ENCODE measurements at regions not wholly inside any gene's neighbourhood (a gene's known extent, or its start where the extent isn't known, plus 50 kb on each side); places are given as distances from the start of the nearest gene placed in this dataset.

GRCh38 chr7:12069757-12070156, 141.3 kb upstream of the TMEM106B start:
- no peak overlapping the region for H3K9ac ChIP-seq (ENCODE audit: low read depth, low read length)
- H3K4me2 ChIP-seq (ENCODE audit: low read depth, low read length) = no peak overlapping the region
- no peak overlapping the region for H2AK9ac ChIP-seq (replicated peaks; ENCODE audit: low read depth, low read length, poor library complexity)
- H3K27me3 ChIP-seq (ENCODE audit: control insufficient read depth, insufficient read depth, low read length) = no peaks in the 10 kb centered on the region
- no peak overlapping the region for H2AK5ac ChIP-seq (ENCODE audit: low read depth, low read length)
- DNase-seq (no peak), ATAC-seq (ENCODE audit: low read depth) (no peak)
- H3K4me3 ChIP-seq (ENCODE audit: insufficient read depth, low read depth, low read length) = no peak overlapping the region
- no peak overlapping the region for H4K5ac ChIP-seq (ENCODE audit: low read depth, low read length)
- H3K9me3 ChIP-seq (ENCODE audit: control insufficient read depth, insufficient read depth, low read length) = no peaks in the 10 kb centered on the region
- H2BK5ac ChIP-seq (ENCODE audit: low read depth, low read length, poor library complexity, severe bottlenecking) = no peak overlapping the region
- WGBS, 2 experiments (ENCODE audit: extremely low coverage in 2 of 2, insufficient read length in 1 of 2) = no CpG with 5 or more reads among the region's 1 CpG
- H3K79me1 ChIP-seq (ENCODE audit: low read depth in 1 of 2, low read length in 2 of 2) = no peaks in the 10 kb centered on the region
- TF ChIP-seq CTCF (conservative IDR thresholded peaks at IDR 0.05; ENCODE audit: low read depth, low read length) (no peak), NFE2L2 (IDR thresholded peaks at IDR 0.05; ENCODE audit: low read depth, low read length) (no peak), ELK1 (IDR thresholded peaks at IDR 0.05; ENCODE audit: borderline replicate concordance, low read depth, low read length) (no peak), POLR2A (IDR thresholded peaks at IDR 0.05; ENCODE audit: low read depth, low read length) (no peak), MXI1 (IDR thresholded peaks at IDR 0.05; ENCODE audit: borderline replicate concordance, low read depth, low read length) (no peak), USF2 (IDR thresholded peaks at IDR 0.05; ENCODE audit: low read depth, low read length) (no peak), SMC3 (IDR thresholded peaks at IDR 0.05; ENCODE audit: low read depth, low read length) (no peak), RAD21 (IDR thresholded peaks at IDR 0.05; ENCODE audit: low read length) (no peak)
- POLR2A ChIA-PET (ENCODE audit: unreplicated experiment) = no interaction called here
- no peak overlapping the region for H2AFZ ChIP-seq (replicated peaks; ENCODE audit: low read length, poor library complexity)
- H2BK15ac ChIP-seq (ENCODE audit: low read depth, low read length) = no peak overlapping the region
- H4K8ac ChIP-seq (ENCODE audit: low read depth in 2 of 2, low read length in 2 of 2) = no peak overlapping the region
- dilution Hi-C loops (cut with HindIII; ENCODE audit: low sequenced_read_pairs, unreplicated experiment) = no loop called here
- H3K4ac ChIP-seq (ENCODE audit: low read depth, low read length) = no peak overlapping the region
- no peak overlapping the region for H3K18ac ChIP-seq (ENCODE audit: low read depth, low read length)
- no peaks in the 10 kb centered on the region for H3K36me3 ChIP-seq (ENCODE audit: control insufficient read depth, insufficient read depth, low read length)
- in situ Hi-C loops (cut with MboI; ENCODE audit: low sequenced_read_pairs) = loop anchor here (5.0 to 25.0 kb wide), 3 partner anchors 253 to 632 kb away; no protein-coding TSS in a partner anchor
- H4K91ac ChIP-seq (ENCODE audit: insufficient read depth, low read depth, low read length) = no peak overlapping the region
- no peak overlapping the region for H2BK120ac ChIP-seq (ENCODE audit: low read depth, low read length)
- no peak overlapping the region for H3K23ac ChIP-seq (ENCODE audit: low read depth, low read length)
- no peak overlapping the region for H3K14ac ChIP-seq (replicated peaks; ENCODE audit: low read depth, low read length)
- intact Hi-C loops (cut with micrococcal nuclease) = loop anchor here (5.0 kb wide), 3 partner anchors 143 to 237 kb away; partner anchors contain the start of genes THSD7A and TMEM106B
- no peaks in the 10 kb centered on the region for H4K20me1 ChIP-seq (ENCODE audit: insufficient read depth, low read length)
- no peaks in the 10 kb centered on the region for H3K9me1 ChIP-seq (ENCODE audit: insufficient read depth, low read length)
- no peak overlapping the region for H3K56ac ChIP-seq (ENCODE audit: extremely low read depth, insufficient read depth, low read length)
- H3K4me1 ChIP-seq (ENCODE audit: control insufficient read depth, insufficient read depth, low read length) = no peaks in the 10 kb centered on the region
- BruUV-seq (replicated peaks) = no TSS peak
- no peak overlapping the region for H3K27ac ChIP-seq (ENCODE audit: insufficient read depth, low read length)
- H2BK20ac ChIP-seq (ENCODE audit: low read depth, low read length) = no peak overlapping the region
- CTCF ChIA-PET = interaction anchor here (1.3 kb wide), 1 partner anchor 36 kb away, joined by 3 read pairs; no protein-coding TSS in a partner anchor
